ENCODE measurements at regions not wholly inside any gene's neighbourhood (a gene's known extent, or its start where the extent isn't known, plus 50 kb on each side); places are given as distances from the start of the nearest gene placed in this dataset.

DNA sequence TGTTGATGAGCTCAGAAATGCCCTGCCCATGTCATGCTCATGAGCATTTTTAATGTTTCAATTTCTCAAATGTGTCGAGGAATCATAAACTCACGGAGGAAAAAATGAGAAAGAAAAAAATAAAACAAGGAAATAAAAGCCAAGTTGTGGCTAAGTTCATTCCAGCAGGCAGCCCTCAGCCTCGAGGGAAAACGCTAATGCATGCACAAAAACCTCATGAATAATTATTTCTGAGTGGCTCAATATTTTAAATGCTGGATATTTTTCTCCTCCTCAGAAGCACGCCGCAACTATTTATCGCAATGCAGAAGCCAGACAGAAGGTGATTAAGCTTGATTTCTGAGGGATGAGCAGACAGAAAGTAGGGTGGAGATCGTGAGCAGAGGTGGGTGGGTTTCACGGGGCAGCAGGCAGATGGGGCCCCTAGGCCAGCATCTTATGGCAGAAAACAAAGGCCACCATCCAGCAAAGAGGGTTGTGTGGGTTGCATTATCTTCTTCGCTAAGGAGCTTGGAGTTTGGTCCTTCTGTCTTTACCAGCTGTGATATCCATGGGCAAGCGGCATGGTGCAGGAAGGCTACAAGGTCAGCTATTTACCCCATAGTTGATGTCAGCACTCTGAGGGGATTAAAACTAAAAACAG, 151.5 kb upstream of the LRFN2 start:
- DNase-seq, result no peak

GRCh38 chr6:40735521-40735920, 148.4 kb upstream of the LRFN2 start:
- no peak for DNase-seq

DNA sequence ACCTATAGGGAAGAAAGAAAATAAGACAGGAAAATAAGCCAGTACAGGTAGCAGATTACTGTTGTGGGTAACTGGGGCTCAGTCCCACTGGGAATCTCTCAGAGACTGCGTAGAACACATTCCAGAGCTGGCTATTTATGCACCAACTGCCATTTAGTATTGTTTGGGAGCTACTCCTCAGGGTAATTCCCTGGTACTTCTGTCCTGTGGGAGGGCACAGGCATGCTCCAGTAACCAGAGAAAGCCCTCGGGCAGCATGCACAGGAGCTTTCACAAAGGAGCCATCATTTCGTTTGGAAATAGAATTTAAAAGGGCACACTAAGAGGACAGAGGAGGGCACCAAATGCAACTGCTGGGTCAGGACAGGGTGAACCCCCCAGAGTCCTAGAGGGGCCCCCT, 148.0 kb upstream of the LRFN2 start:
- no peak for DNase-seq

DNA sequence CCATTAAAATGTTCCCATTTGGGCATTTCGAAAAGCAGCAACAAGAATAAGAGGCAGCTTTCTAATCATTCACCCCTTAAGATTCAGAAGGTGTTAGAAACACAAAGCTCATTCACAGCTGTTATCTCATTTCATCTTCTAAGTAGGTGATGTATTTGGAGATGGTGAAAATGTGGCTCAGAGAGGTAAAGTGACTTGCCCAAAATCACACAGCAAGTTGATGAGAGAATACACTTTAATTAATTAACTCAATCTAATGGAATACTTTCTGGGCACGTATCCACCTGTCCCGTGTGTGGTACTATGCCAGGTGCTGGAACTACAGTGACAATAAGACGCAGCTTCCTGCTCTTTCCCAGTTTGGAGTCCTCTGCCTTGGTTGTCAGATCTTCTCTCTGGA, 147.4 kb upstream of the LRFN2 start:
- DNase-seq, result no peak

- DNase-seq, result no peak
These were observed 146.7 kb upstream of the LRFN2 start for GRCh38 chr6:40733770-40734396.

DNA sequence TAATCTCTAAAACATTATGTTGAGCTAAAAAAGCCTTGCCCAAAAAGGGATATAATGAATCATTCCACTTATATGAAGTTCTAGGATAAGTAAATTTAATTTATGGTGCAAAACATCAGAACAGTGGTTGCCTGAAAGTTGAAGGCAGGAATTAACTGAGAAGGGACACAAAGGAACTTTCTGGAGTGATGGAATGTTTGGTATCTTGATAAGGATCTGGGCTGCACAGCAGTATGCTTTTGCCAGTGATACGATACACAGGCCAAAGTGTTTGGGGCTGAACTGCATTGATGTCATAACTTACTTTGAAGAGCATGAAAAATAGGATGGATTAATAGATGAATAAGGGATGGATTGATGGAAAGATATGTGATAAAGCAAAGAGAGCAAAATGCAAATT, 146.1 kb upstream of the LRFN2 start:
- DNase-seq, result no peak

DNA sequence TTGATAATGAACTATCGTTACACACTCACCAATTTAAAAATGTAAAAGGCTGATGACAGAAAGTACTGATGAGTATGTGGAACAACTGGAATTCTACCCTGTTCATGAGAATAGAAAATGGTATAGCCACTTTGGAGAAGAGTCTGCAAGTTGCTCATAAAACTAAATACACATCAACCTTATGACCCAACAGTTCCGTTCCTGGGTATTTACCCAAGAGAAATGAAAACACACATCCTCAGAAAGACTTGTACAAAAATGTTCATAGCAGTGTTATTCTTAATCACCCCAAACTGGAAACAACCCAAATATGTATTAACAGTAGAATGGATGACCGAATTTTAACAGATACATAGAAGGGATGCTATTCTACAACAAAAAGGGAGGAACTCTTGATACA, 145.7 kb upstream of the LRFN2 start:
- DNase-seq, result no peak

DNA sequence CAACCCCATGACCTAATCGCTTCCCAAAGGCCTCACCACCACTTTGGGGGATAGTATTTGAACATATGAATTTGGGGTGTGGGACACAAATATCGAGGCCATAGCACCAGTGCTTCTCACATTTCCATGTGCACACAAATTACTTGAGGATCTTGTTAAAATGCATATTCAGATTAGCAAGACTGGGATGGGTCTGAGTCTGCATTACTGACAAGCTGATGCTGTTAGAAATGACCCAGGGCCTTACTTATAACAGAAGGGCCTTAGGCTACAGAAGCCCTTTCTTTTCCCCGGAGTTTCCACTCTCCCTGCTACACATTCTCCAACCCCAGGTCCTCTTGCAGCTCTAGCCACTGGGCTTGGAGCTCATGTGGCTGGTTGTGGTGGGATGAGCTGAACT, 141.5 kb upstream of the LRFN2 start:
- DNase-seq, result no peak

- DNase-seq, result no peak
These were observed 140.1 kb upstream of the LRFN2 start for GRCh38 chr6:40727271-40727670.

GRCh38 chr6:40726853-40727252, 139.7 kb upstream of the LRFN2 start:
- DNase-seq, result no peak

- no peak for DNase-seq
These were observed 138.2 kb upstream of the LRFN2 start for GRCh38 chr6:40725390-40725789.

GRCh38 chr6:40724886-40725285, 137.7 kb upstream of the LRFN2 start:
- DNase-seq, result no peak

GRCh38 chr6:40723967-40724366, 136.8 kb upstream of the LRFN2 start:
- DNase-seq, result no peak

- no peak for DNase-seq
These were observed 135.5 kb upstream of the LRFN2 start for GRCh38 chr6:40722553-40723258.

DNA sequence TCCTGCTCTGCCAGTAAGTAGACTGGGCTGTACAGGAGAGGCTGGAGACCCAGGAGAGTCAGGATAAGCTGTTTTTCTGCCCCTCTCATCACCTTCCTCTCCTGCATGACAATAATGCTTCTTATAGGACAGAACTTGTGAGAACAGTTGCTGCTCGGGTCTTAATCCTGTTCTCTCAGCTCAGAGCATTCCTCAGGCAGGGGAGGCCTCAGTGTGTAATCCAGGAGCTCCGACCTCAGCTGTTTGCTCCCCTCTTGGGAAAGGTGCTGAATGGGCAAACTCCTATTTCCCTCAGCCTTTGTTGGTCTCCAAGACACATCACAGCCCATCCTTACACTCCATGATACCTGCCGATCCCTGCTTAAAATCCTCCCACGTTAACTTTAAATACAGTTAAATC, 134.9 kb upstream of the LRFN2 start:
- DNase-seq, result no peak

- DNase-seq, result no peak
These were observed 134.2 kb upstream of the LRFN2 start for GRCh38 chr6:40721271-40721952.

DNA sequence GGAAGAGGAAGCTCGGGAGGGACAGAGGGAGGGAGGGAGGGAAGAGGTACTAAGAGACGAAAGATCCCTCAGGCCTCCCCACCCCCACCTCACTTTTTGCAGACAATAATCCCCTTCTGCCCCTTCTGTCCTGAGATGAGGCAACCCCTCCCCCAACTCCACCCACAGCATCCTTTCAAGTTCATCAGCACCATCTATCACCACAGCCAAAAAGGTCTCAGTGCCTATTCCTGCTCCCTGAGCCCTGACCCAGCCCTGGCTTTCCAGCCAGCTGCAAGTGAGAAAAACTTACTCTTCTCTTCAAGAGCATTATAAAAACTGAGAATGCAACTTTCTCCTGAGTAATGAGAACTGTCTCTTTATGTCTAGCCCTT, 133.2 kb upstream of the LRFN2 start:
- DNase-seq, result no peak

DNA sequence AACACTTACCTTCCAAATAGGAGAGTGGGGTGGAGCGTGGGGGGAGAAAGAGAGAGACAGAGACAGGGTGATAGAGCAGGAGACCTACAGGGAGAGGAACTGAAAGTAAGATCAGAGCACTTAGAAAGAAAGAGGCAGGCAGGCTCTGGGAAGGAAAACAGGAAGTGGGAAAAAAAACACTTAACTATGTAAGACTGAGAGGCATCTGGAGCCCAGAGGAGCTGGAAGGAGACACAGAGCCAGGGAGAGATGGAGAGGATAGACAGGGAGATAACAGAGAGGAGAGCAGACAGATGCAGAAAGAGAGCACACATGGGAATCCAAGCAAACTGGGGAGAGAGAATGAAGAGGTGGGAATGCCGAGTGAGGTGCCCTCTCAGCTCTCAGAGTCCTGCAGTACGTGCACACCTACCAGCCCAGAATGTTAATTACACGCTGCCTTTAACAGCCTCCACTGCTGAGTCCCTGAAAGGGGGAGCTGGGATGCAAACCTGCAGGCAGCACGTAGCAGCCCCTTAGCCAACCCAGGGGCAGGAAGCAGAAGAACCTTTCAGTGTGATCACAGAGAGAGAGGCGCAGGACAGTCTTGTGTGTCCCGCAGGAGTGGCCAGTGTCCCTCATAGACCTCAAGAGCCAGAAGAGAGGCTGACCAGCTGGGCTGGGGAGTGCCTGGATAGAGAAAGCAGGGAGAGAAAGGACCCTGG, 132.7 kb upstream of the LRFN2 start:
- DNase-seq, result no peak

DNA sequence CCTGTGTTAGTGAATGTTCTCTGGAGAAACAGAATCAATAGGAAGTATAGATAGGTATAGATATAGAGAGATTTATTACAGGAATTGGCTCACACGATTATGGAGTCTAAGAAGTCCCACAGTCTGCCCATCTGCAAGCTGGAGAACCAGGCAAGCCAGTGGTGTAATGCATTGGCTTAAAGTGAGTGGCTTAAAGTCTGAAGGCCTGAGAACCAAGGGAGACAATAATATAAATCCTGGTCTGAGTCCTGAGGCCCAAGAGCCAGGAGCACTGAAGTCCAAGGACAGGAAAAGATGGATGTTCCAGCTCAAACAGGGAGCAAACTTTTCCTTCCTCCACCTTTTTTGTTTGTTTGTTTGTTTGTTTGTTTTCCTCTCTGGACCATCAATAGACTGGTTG, 131.2 kb upstream of the LRFN2 start:
- DNase-seq, result no peak

- DNase-seq, result no peak
These were observed 130.4 kb upstream of the LRFN2 start for GRCh38 chr6:40717411-40718057.

DNA sequence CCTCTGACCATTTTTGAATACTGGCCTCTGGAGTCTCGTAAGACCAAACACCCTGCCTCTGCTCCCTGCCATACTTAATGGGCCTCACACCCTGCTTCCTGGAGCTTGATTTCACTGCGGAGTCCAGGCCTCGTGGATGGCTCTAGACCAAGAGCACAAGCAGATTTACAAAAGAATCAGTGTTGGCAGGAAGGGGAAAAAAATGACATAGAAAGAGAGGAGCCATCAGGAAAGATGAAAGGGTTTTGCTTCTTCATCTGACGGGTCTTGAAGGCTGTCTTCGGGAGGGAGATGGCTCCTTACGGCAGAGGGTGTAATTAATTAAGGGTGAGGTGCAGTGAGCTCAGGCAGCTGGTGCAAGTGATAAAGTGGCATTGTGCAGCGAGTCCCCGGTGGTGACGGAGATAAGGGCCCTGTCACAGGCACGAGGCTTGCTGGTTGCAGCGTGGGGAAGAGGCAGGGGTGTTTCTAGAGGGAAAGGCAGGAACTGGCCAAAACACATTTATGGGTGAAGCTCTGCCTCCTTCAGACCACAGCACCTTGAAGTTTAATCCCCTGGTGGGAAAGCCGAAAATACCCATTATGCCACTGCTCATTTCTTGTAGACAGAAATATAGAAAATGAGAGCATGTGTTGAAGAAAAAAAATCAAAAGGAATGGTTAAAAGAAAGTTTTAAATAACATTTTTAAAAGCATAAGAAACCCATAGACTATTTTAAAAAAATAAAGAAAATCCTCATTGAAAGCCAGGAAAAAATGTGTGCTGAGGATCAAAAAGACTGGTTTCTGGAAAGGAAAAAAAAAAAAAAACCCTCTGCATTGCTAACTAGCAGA, 128.6 kb upstream of the LRFN2 start:
- no peak for DNase-seq
